ENCODE measurements at regions not wholly inside any gene's neighbourhood (a gene's known extent, or its start where the extent isn't known, plus 50 kb on each side); places are given as distances from the start of the nearest gene placed in this dataset.
"Not testable (repeated sequence)": the region's sequence is repeated elsewhere in the genome, so short reads cannot be mapped to it uniquely, and the experiment has no call there.

DNA sequence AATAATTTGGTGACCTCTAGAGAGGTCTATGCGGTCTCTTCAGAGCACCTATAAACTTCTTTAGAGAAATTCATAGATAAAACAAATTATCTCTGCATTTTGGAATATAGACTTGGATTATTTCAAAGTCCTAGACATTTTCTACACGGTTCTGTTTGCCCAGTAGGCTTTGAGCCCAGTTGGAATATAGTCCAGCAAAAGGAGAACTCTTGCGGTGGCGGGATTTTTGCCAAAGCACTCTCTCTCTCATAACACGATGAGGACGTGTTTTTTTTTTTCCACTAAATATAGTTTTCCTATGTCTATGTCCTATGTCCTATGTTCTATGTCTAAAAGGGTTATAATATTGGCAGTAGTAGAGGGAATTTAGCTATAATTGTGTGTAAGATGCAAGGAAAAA lies 164.9 kb upstream of the AGR3 start:
- no peaks in the 10 kb centered on the region for H3K9me3 ChIP-seq (ENCODE audit: control extremely low read depth in 1 of 3, control insufficient read depth in 2 of 3, insufficient read depth in 1 of 3, low read length in 2 of 3)
- H3K4me3 Mint-ChIP-seq = no peak overlapping the region
- CTCF ChIA-PET = no interaction called here
- no peak overlapping the region for H3K4me2 ChIP-seq (replicated peaks; ENCODE audit: low read depth, low read length, poor library complexity, severe bottlenecking)
- no peak overlapping the region for H3K27ac ChIP-seq (ENCODE audit: low read length in 2 of 2)
- no peak overlapping the region for H3K27ac Mint-ChIP-seq
- 100% methylated on average over 1 of the region's 6 CpGs for WGBS (ENCODE audit: insufficient coverage)
- H3K4me1 Mint-ChIP-seq = no peaks in the 10 kb centered on the region
- H3K27me3 ChIP-seq (replicated peaks in 1 of 4; ENCODE audit: control extremely low read depth in 1 of 4, control insufficient read depth in 3 of 4, insufficient read depth in 4 of 4, low read length in 3 of 4) = no peaks in the 10 kb centered on the region
- H3K4me1 ChIP-seq (ENCODE audit: control insufficient read depth in 2 of 2, insufficient read depth in 2 of 2, low read length in 2 of 2) = no peaks in the 10 kb centered on the region
- POLR2A ChIA-PET = no interaction called here
- no peak overlapping the region for H3K9ac ChIP-seq (ENCODE audit: low read length)
- no peak overlapping the region for H2AFZ ChIP-seq (ENCODE audit: insufficient read depth, low read depth, low read length, poor library complexity, severe bottlenecking)
- H3K36me3 ChIP-seq (replicated peaks in 1 of 2; ENCODE audit: control extremely low read depth in 1 of 2, control insufficient read depth in 1 of 2, extremely low read depth in 1 of 2, insufficient read depth in 2 of 2, low read length in 1 of 2) = no peaks in the 10 kb centered on the region
- DNase-seq (no peak), ATAC-seq (ENCODE audit: low read depth) (no peak)
- H3K9me3 Mint-ChIP-seq (ENCODE audit: insufficient read depth) = no peaks in the 10 kb centered on the region
- H4K20me1 ChIP-seq (ENCODE audit: control insufficient read depth, insufficient read depth, low read length, poor library complexity, severe bottlenecking) = no peaks in the 10 kb centered on the region
- H3K79me2 ChIP-seq (ENCODE audit: control insufficient read depth, insufficient read depth, low read length) = no peaks in the 10 kb centered on the region
- no peak overlapping the region for H3K4me3 ChIP-seq (ENCODE audit: control extremely low read depth in 1 of 5, extremely low read depth in 1 of 5, insufficient read depth in 1 of 5, low read depth in 2 of 5, low read length in 4 of 5)
- TF ChIP-seq EZH2 (IDR thresholded peaks at IDR 0.05; ENCODE audit: borderline replicate concordance, insufficient read depth, low read depth, low read length, poor library complexity, severe bottlenecking) = no peak
- TF ChIP-seq, protein P1, sequence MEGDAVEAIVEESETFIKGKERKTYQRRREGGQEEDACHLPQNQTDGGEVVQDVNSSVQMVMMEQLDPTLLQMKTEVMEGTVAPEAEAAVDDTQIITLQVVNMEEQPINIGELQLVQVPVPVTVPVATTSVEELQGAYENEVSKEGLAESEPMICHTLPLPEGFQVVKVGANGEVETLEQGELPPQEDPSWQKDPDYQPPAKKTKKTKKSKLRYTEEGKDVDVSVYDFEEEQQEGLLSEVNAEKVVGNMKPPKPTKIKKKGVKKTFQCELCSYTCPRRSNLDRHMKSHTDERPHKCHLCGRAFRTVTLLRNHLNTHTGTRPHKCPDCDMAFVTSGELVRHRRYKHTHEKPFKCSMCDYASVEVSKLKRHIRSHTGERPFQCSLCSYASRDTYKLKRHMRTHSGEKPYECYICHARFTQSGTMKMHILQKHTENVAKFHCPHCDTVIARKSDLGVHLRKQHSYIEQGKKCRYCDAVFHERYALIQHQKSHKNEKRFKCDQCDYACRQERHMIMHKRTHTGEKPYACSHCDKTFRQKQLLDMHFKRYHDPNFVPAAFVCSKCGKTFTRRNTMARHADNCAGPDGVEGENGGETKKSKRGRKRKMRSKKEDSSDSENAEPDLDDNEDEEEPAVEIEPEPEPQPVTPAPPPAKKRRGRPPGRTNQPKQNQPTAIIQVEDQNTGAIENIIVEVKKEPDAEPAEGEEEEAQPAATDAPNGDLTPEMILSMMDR (IDR thresholded peaks at IDR 0.05) = no peak
- H3K27me3 Mint-ChIP-seq = no peaks in the 10 kb centered on the region
- intact Hi-C loops (cut with micrococcal nuclease) = no loop called here

DNA sequence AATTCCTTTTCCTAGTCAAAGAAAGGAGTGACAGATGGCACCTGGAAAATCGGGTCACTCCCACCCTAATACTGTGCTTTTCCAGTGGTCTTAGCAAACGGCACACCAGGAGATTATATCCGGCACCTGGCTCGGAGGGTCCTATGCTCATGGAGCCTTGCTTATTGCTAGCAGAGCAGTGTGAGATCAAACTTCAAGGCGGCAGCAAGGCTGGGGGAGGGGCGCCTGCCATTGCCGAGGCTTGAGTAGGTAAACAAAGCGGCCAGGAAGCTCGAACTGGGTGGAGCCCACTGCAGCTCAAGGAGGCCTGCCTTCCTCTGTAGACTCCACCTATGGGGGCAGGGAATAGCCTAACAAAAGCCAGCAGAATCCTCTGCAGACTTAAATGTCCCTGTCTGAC lies 171.4 kb upstream of the AGR3 start:
- CTCF ChIA-PET; POLR2A ChIA-PET; DNase-seq; H3K4me1 Mint-ChIP-seq; H3K36me3 ChIP-seq (replicated peaks in 1 of 2; ENCODE audit: control extremely low read depth in 1 of 2, control insufficient read depth in 1 of 2, extremely low read depth in 1 of 2, insufficient read depth in 2 of 2, low read length in 1 of 2); H3K4me3 Mint-ChIP-seq; H3K9ac ChIP-seq (ENCODE audit: low read length); H3K27ac Mint-ChIP-seq; H3K9me3 Mint-ChIP-seq (ENCODE audit: insufficient read depth); H3K27ac ChIP-seq (ENCODE audit: low read length in 2 of 2); H3K4me2 ChIP-seq (replicated peaks; ENCODE audit: low read depth, low read length, poor library complexity, severe bottlenecking); H3K4me3 ChIP-seq (ENCODE audit: control extremely low read depth in 1 of 5, extremely low read depth in 1 of 5, insufficient read depth in 1 of 5, low read depth in 2 of 5, low read length in 4 of 5); H4K20me1 ChIP-seq (ENCODE audit: control insufficient read depth, insufficient read depth, low read length, poor library complexity, severe bottlenecking); H3K9me3 ChIP-seq (ENCODE audit: control extremely low read depth in 1 of 3, control insufficient read depth in 2 of 3, insufficient read depth in 1 of 3, low read length in 2 of 3); H3K27me3 ChIP-seq (replicated peaks in 1 of 4; ENCODE audit: control extremely low read depth in 1 of 4, control insufficient read depth in 3 of 4, insufficient read depth in 4 of 4, low read length in 3 of 4); intact Hi-C loops (cut with micrococcal nuclease); H3K79me2 ChIP-seq (ENCODE audit: control insufficient read depth, insufficient read depth, low read length); H2AFZ ChIP-seq (ENCODE audit: insufficient read depth, low read depth, low read length, poor library complexity, severe bottlenecking); H3K4me1 ChIP-seq (ENCODE audit: control insufficient read depth in 2 of 2, insufficient read depth in 2 of 2, low read length in 2 of 2); H3K27me3 Mint-ChIP-seq; ATAC-seq (ENCODE audit: low read depth): not testable (repeated sequence)
- WGBS (ENCODE audit: insufficient coverage) = 97% methylated on average over 7 of the region's 9 CpGs

Data from B cell (primary cell).